HFFc6 (cell line): ENCODE measurements at regions not wholly inside any gene's neighbourhood (a gene's known extent, or its start where the extent isn't known, plus 50 kb on each side); places are given as distances from the start of the nearest gene placed in this dataset.
"Not testable (repeated sequence)": the region's sequence is repeated elsewhere in the genome, so short reads cannot be mapped to it uniquely, and the experiment has no call there.

Experiments used
- DNase-seq: peaks from one replicate; pipeline ENCODE4 v3.0.0-alpha.2; 2018
- H3K27ac Mint-ChIP-seq: 2 replicates; pipeline ENCODE4 v1.8.0; 2020; ENCODE audit warnings: mild to moderate bottlenecking, mixed read lengths
- H3K27me3 Mint-ChIP-seq: 2 replicates; pipeline ENCODE4 v1.8.0; 2021; ENCODE audit warnings: mild to moderate bottlenecking, moderate library complexity, mixed read lengths; ENCODE audit not compliant: insufficient read depth
- H3K36me3 Mint-ChIP-seq: 2 replicates; pipeline ENCODE4 v1.8.0; 2021; ENCODE audit warnings: low read depth, mixed read lengths
- H3K4me1 Mint-ChIP-seq: 2 replicates; pipeline ENCODE4 v1.8.0; 2020; ENCODE audit warnings: low read depth, mixed read lengths
- H3K4me3 Mint-ChIP-seq: 2 replicates; pipeline ENCODE4 v1.8.0; 2020; ENCODE audit warnings: mild to moderate bottlenecking, moderate library complexity, mixed read lengths
- H3K9me3 Mint-ChIP-seq: 2 replicates; pipeline ENCODE4 v1.8.0; 2020; ENCODE audit warnings: mild to moderate bottlenecking, mixed read lengths
- TF ChIP-seq, protein P1 (sequence below): fragments of 200-600 bp; sonication (generic); IDR thresholded peaks from 2 replicates; pipeline ENCODE4 v1.5.0; 2021; ENCODE audit warnings: antibody characterized with exemption, mild to moderate bottlenecking

DNA sequence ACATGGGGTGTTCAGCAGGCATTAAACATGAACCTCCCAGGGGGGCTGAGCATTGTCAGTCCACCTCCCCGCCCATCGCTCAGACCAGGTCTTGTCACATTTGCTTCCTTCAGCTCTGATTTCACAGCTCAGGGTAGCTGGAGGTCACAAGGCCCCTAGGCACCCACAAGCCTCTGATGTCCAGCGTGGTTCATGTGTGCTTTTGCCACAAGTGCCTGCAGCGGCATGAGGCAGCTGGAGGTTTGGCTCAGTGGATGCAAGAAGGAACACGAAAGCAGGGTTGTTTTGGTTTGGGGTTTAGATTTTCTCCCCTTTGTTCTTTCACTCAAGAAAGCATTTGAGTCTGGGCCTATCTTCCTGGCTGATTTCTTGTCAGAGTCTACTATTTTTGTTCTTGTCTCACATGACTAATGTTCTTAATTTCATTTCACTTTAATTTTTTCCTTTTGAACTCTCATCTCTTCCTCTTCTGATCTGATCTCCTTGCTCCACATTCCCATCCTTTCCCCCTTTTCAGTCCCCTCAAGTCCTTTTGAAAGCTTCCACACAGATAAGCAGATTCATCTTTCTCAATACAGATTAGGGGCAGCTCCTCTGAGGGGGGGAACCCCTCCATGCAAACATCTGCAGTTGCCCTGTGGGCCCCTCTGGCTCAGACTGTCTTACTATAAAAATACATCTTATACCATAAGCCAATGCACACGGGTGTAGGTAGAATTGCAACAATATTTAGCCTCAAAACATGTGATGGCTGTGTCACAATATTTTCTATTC, 68.1 kb upstream of the CEP85L start:
- no peak overlapping the region for H3K27ac Mint-ChIP-seq

GRCh38 chr6:118718903-118719302, 67.5 kb upstream of the CEP85L start:
- Mint-ChIP-seq H3K4me1 (peaks cover 11% of the 10 kb centered on the region), H3K4me3 (no peak overlapping the region), H3K9me3 (no peaks in the 10 kb centered on the region), H3K27ac (no peak overlapping the region), H3K36me3 (no peaks in the 10 kb centered on the region), H3K27me3 (peaks cover 12% of the 10 kb centered on the region)
- DNase-seq = no peak
- TF ChIP-seq, protein P1, sequence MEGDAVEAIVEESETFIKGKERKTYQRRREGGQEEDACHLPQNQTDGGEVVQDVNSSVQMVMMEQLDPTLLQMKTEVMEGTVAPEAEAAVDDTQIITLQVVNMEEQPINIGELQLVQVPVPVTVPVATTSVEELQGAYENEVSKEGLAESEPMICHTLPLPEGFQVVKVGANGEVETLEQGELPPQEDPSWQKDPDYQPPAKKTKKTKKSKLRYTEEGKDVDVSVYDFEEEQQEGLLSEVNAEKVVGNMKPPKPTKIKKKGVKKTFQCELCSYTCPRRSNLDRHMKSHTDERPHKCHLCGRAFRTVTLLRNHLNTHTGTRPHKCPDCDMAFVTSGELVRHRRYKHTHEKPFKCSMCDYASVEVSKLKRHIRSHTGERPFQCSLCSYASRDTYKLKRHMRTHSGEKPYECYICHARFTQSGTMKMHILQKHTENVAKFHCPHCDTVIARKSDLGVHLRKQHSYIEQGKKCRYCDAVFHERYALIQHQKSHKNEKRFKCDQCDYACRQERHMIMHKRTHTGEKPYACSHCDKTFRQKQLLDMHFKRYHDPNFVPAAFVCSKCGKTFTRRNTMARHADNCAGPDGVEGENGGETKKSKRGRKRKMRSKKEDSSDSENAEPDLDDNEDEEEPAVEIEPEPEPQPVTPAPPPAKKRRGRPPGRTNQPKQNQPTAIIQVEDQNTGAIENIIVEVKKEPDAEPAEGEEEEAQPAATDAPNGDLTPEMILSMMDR = no peak

More for the DNA sequence above, 68.1 kb upstream of the CEP85L start:
- peaks cover 11% of the 10 kb centered on the region for H3K4me1 Mint-ChIP-seq
- DNase-seq = no peak
- H3K9me3 Mint-ChIP-seq = no peaks in the 10 kb centered on the region
- TF ChIP-seq, protein P1 = no peak
- H3K27me3 Mint-ChIP-seq = peaks cover 12% of the 10 kb centered on the region
- no peak overlapping the region for H3K4me3 Mint-ChIP-seq
- H3K36me3 Mint-ChIP-seq = no peaks in the 10 kb centered on the region

DNA sequence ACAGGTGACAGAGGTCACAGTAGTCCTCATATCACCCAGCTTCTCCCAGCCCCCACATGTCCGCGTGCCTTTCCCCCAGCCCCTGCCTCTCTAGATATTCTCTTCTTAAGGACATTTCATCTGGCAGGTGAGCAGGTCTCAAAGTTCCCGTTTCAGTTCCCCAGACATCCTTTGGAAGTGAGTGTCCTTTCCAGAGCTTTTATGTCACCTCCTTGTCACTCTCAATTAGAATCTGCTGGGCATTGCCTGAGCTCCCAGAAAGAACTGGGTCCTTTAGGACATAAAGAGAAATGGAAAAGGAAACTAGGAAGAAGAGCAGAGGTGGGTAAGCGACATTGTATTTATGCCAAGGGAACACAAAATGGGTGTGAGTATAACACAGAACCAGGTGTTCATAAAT, 66.9 kb upstream of the CEP85L start:
- DNase-seq = no peak
- Mint-ChIP-seq H3K36me3 (no peaks in the 10 kb centered on the region), H3K4me1 (peaks cover 13% of the 10 kb centered on the region), H3K27ac (no peak overlapping the region), H3K27me3 (peaks cover 12% of the 10 kb centered on the region), H3K4me3 (no peak overlapping the region), H3K9me3 (no peaks in the 10 kb centered on the region)
- TF ChIP-seq, protein P1 = no peak

DNA sequence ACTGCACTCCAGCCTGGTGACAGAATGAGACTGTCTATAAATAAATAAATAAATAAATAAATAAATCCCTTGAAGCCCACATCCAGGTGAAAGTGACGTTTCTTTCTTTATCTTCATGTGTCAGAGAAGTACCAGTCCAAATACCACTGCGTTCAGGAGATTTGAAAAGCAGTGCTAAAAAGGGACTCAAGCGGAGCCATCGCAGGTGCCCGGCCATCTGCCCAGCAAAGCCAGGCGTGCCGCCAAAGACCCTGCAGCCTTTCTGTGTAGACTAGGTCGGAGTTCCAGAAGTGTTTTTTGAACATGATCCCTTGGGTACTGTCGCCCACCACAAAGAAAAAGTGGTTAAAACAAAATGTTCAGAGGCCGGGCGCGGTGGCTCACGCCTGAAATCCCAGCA, 65.7 kb upstream of the CEP85L start:
- Mint-ChIP-seq H3K36me3 (no peaks in the 10 kb centered on the region), H3K9me3 (no peaks in the 10 kb centered on the region), H3K27ac (no peak overlapping the region), H3K4me1 (peaks cover 11% of the 10 kb centered on the region), H3K27me3 (peaks cover 12% of the 10 kb centered on the region), H3K4me3 (no peak overlapping the region)
- no peak for DNase-seq
- TF ChIP-seq, protein P1 = no peak

DNA sequence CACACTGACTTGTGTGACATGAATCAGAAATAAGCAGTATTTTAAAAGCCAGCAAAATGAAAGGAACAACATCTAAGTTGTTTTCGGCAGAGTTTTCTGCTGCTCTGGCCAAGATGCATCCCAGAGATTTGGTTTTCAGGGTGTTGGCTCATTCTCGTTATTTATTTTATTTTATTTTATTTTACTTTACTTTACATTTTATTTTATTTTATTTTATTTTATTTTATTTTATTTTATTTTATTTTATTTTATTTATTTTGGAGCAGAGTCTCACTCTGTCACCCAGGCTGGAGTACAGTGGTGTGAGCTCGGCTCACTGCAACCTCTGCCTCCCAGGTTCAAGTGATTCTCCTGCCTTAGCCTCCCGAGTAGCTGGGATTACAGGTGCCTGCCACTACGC, 64.5 kb upstream of the CEP85L start:
- not testable (repeated sequence) for H3K4me3 Mint-ChIP-seq, DNase-seq, H3K27ac Mint-ChIP-seq, H3K9me3 Mint-ChIP-seq, H3K36me3 Mint-ChIP-seq
- H3K27me3 Mint-ChIP-seq = peaks cover 12% of the 10 kb centered on the region
- peaks cover 11% of the 10 kb centered on the region for H3K4me1 Mint-ChIP-seq

- peaks cover 9% of the 10 kb centered on the region for H3K27me3 Mint-ChIP-seq
- DNase-seq = no peak
- TF ChIP-seq, protein P1 = no peak
- H3K36me3 Mint-ChIP-seq = no peaks in the 10 kb centered on the region
- H3K27ac Mint-ChIP-seq = no peak overlapping the region
- H3K4me1 Mint-ChIP-seq = peaks cover 17% of the 10 kb centered on the region
- no peak overlapping the region for H3K4me3 Mint-ChIP-seq
- no peaks in the 10 kb centered on the region for H3K9me3 Mint-ChIP-seq
Observed at GRCh38 chr6:118715376-118715775, 64.0 kb upstream of the CEP85L start.
